ENCODE measurements at regions not wholly inside any gene's neighbourhood (a gene's known extent, or its start where the extent isn't known, plus 50 kb on each side); places are given as distances from the start of the nearest gene placed in this dataset.

GRCh38 chr1:38173848-38174247 lies 127.3 kb upstream of the POU3F1 start:
- TF ChIP-seq CTCF (IDR thresholded peaks at IDR 0.05 in 8 of 11, conservative IDR thresholded peaks at IDR 0.05 in 3 of 11) (no peak), POLR2A (IDR thresholded peaks at IDR 0.05) (no peak)

All from spleen (tissue), 7 donors.